ENCODE measurements at regions not wholly inside any gene's neighbourhood (a gene's known extent, or its start where the extent isn't known, plus 50 kb on each side); places are given as distances from the start of the nearest gene placed in this dataset.

GRCh38 chr5:12242950-12243888 lies 339.0 kb upstream of the CTNND2 start:
- H2AFZ ChIP-seq (ENCODE audit: low read length), result no peak overlapping the region
- no peak overlapping the region for H3K4me3 Mint-ChIP-seq
- no peak overlapping the region for H3K4ac ChIP-seq (ENCODE audit: low read depth, low read length)
- no peak overlapping the region for H3T11ph ChIP-seq (ENCODE audit: low read length)
- H3K27ac Mint-ChIP-seq, result no peak overlapping the region
- no peak overlapping the region for H4K91ac ChIP-seq (ENCODE audit: insufficient read length, low read depth, low read length)
- no peak overlapping the region for H2BK15ac ChIP-seq (ENCODE audit: low read depth, low read length)
- H4K20me1 ChIP-seq (ENCODE audit: control insufficient read depth, insufficient read depth, insufficient read length), result no peaks in the 10 kb centered on the region
- H3K27ac ChIP-seq (ENCODE audit: insufficient read length, low read depth, low read length), result no peak overlapping the region
- peaks cover 52% of the 10 kb centered on the region for H3K27me3 Mint-ChIP-seq (ENCODE audit: low read depth)
- H3K36me3 Mint-ChIP-seq (ENCODE audit: insufficient read depth in 1 of 3, low read depth in 3 of 3), result peaks cover 0 to 3% (median 0%) of the 10 kb centered on the region in 3 experiments; a peak in 1 of 7 replicates
- H3K4me1 Mint-ChIP-seq, result peaks cover 13 to 23% of the 10 kb centered on the region in 2 experiments
- no peak overlapping the region for H2BK5ac ChIP-seq (ENCODE audit: insufficient read length, low read length)
- no peaks in the 10 kb centered on the region for H3K79me2 ChIP-seq (ENCODE audit: insufficient read depth, low read length)
- no peak overlapping the region for H2AK5ac ChIP-seq (ENCODE audit: insufficient read length, low read length)
- H2BK120ac ChIP-seq (ENCODE audit: low read depth, low read length, poor library complexity, severe bottlenecking), result no peak overlapping the region
- H3K23ac ChIP-seq (ENCODE audit: insufficient read length, low read depth, low read length), result no peak overlapping the region
- no CpG with 5 or more reads among the region's 9 CpGs for WGBS (ENCODE audit: extremely low coverage, insufficient read length, low lambda C conversion rate)
- no peaks in the 10 kb centered on the region for H3K4me1 ChIP-seq (ENCODE audit: insufficient read depth, low read length)
- peaks cover 0 to 3% of the 10 kb centered on the region in 2 experiments; a peak in 2 of 5 replicates for H3K9me3 Mint-ChIP-seq
- DNase-seq, result no peak
- no peak overlapping the region for H4K5ac ChIP-seq (ENCODE audit: insufficient read length, low read depth, low read length)
- H2BK12ac ChIP-seq (ENCODE audit: insufficient read length, low read depth, low read length), result no peak overlapping the region
- no peak overlapping the region for H4K8ac ChIP-seq (replicated peaks; ENCODE audit: insufficient read length, low read depth, low read length)
- no peaks in the 10 kb centered on the region for H3K79me1 ChIP-seq (ENCODE audit: insufficient read depth, low read depth, low read length, poor library complexity, severe bottlenecking)
- no peak overlapping the region for H2BK20ac ChIP-seq (ENCODE audit: low read depth, low read length, poor library complexity, severe bottlenecking)
- H3K14ac ChIP-seq (ENCODE audit: insufficient read depth, low read length), result no peak overlapping the region
- TF ChIP-seq CTCF (conservative IDR thresholded peaks at IDR 0.05), result no peak
- H3K9ac ChIP-seq (ENCODE audit: extremely low read depth, insufficient read length, low read length), result no peak overlapping the region
- H3K18ac ChIP-seq (ENCODE audit: insufficient read length, low read depth, low read length), result no peak overlapping the region
- no peak overlapping the region for H3K56ac ChIP-seq (ENCODE audit: insufficient read length, low read depth, low read length)
- no peak overlapping the region for H3K4me2 ChIP-seq (ENCODE audit: insufficient read depth, insufficient read length, low read length)
- H3K23me2 ChIP-seq (ENCODE audit: insufficient read length, low read depth, low read length, poor library complexity, severe bottlenecking), result no peaks in the 10 kb centered on the region
- H3K27me3 ChIP-seq (ENCODE audit: insufficient read depth, low read length), result no peaks in the 10 kb centered on the region; the same call in 1 of the 2 replicates
- H3K9me3 ChIP-seq (ENCODE audit: control insufficient read depth, low read depth, low read length), result no peaks in the 10 kb centered on the region
